ENCODE measurements at regions not wholly inside any gene's neighbourhood (a gene's known extent, or its start where the extent isn't known, plus 50 kb on each side); places are given as distances from the start of the nearest gene placed in this dataset.

- Mint-ChIP-seq H3K36me3 (ENCODE audit: low read depth) (no peaks in the 10 kb centered on the region), H3K27ac (no peak overlapping the region), H3K4me3 (no peak overlapping the region), H3K4me1 (no peaks in the 10 kb centered on the region), H3K9me3 (peaks cover 7% of the 10 kb centered on the region), H3K27me3 (ENCODE audit: insufficient read depth) (no peaks in the 10 kb centered on the region)
- Histone ChIP-seq H3K9me3 (ENCODE audit: control insufficient read depth, low read length) (peaks cover 16% of the 10 kb centered on the region), H3K27ac (ENCODE audit: low read depth, low read length) (no peak overlapping the region), H3K4me1 (ENCODE audit: control insufficient read depth, insufficient read depth, low read length) (peaks cover 4% of the 10 kb centered on the region), H3K27me3 (ENCODE audit: control insufficient read depth, insufficient read depth, low read length, poor library complexity, severe bottlenecking) (no peaks in the 10 kb centered on the region), H3K9ac (ENCODE audit: extremely low read depth, low read length, poor library complexity, severe bottlenecking) (no peak overlapping the region), H3K36me3 (ENCODE audit: control insufficient read depth, insufficient read depth, low read length) (no peaks in the 10 kb centered on the region), H3K4me3 (ENCODE audit: low read length) (no peak overlapping the region)
- DNase-seq = peak; percentile 89
- no peak for TF ChIP-seq CTCF (conservative IDR thresholded peaks at IDR 0.05)
Measured at GRCh38 chr6:104187616-104188015, 672.1 kb downstream of the HACE1 start.

GRCh38 chr6:104186831-104187230 lies 672.9 kb downstream of the HACE1 start:
- H3K9me3 Mint-ChIP-seq = peaks cover 4% of the 10 kb centered on the region
- no peak for TF ChIP-seq CTCF (conservative IDR thresholded peaks at IDR 0.05)
- no peak overlapping the region for H3K27ac ChIP-seq (ENCODE audit: low read depth, low read length)
- no peak overlapping the region for H3K4me3 Mint-ChIP-seq
- WGBS, 2 experiments (ENCODE audit: insufficient coverage in 1 of 2, insufficient read length in 1 of 2) = 87% methylated on average over 3 of the region's 3 CpGs; no CpG with 5 or more reads in 1 of the 2 experiments
- no peaks in the 10 kb centered on the region for H3K27me3 ChIP-seq (ENCODE audit: control insufficient read depth, insufficient read depth, low read length, poor library complexity, severe bottlenecking)
- no peak overlapping the region for H3K9ac ChIP-seq (ENCODE audit: extremely low read depth, low read length, poor library complexity, severe bottlenecking)
- no peaks in the 10 kb centered on the region for H3K36me3 ChIP-seq (ENCODE audit: control insufficient read depth, insufficient read depth, low read length)
- no peaks in the 10 kb centered on the region for H3K27me3 Mint-ChIP-seq (ENCODE audit: insufficient read depth)
- H3K4me1 Mint-ChIP-seq = no peaks in the 10 kb centered on the region
- peaks cover 13% of the 10 kb centered on the region for H3K9me3 ChIP-seq (ENCODE audit: control insufficient read depth, low read length)
- H3K36me3 Mint-ChIP-seq (ENCODE audit: low read depth) = no peaks in the 10 kb centered on the region
- no peak overlapping the region for H3K27ac Mint-ChIP-seq
- no peak overlapping the region for H3K4me3 ChIP-seq (ENCODE audit: low read length)
- peaks cover 4% of the 10 kb centered on the region for H3K4me1 ChIP-seq (ENCODE audit: control insufficient read depth, insufficient read depth, low read length)
- DNase-seq = no peak

- Mint-ChIP-seq H3K36me3 (ENCODE audit: low read depth) (no peaks in the 10 kb centered on the region), H3K4me3 (no peak overlapping the region), H3K27me3 (ENCODE audit: insufficient read depth) (no peaks in the 10 kb centered on the region), H3K9me3 (no peaks in the 10 kb centered on the region), H3K4me1 (no peaks in the 10 kb centered on the region), H3K27ac (no peak overlapping the region)
- Histone ChIP-seq H3K27me3 (ENCODE audit: control insufficient read depth, insufficient read depth, low read length, poor library complexity, severe bottlenecking) (no peaks in the 10 kb centered on the region), H3K4me1 (ENCODE audit: control insufficient read depth, insufficient read depth, low read length) (peaks cover 4% of the 10 kb centered on the region), H3K9me3 (ENCODE audit: control insufficient read depth, low read length) (no peaks in the 10 kb centered on the region), H3K4me3 (ENCODE audit: low read length) (no peak overlapping the region), H3K36me3 (ENCODE audit: control insufficient read depth, insufficient read depth, low read length) (no peaks in the 10 kb centered on the region), H3K9ac (ENCODE audit: extremely low read depth, low read length, poor library complexity, severe bottlenecking) (no peak overlapping the region), H3K27ac (ENCODE audit: low read depth, low read length) (no peak overlapping the region)
- DNase-seq = no peak
- TF ChIP-seq CTCF (conservative IDR thresholded peaks at IDR 0.05) = no peak
- WGBS, 2 experiments (ENCODE audit: insufficient coverage in 1 of 2, insufficient read length in 1 of 2) = 97 to 100% methylated on average over 1 to 3 of the region's 3 CpGs
Measured at GRCh38 chr6:104183816-104184435, 675.8 kb downstream of the HACE1 start.
